Heart right ventricle (tissue), 16 donors: ENCODE measurements at regions not wholly inside any gene's neighbourhood (a gene's known extent, or its start where the extent isn't known, plus 50 kb on each side); places are given as distances from the start of the nearest gene placed in this dataset.
"Not testable (repeated sequence)": the region's sequence is repeated elsewhere in the genome, so short reads cannot be mapped to it uniquely, and the experiment has no call there.

ENCODE experiments used
- ATAC-seq, 8 donors: fragments of 200-7000 bp; cut with Tn5 transposase; one replicate each; pipeline ENCODE4 v1.9.1; 2020; ENCODE audit warnings: mild to moderate bottlenecking in 8 of 8, moderate library complexity in 8 of 8, moderate number of reproducible peaks in 1 of 8
- DNase-seq, 2 donors: peaks; one replicate each; pipeline ENCODE4 v3.0.0-alpha.2; 2020
- H3K27ac ChIP-seq, 10 donors: fragments of 200-600 bp; sonication (generic) in 2 of 10; one replicate each; pipeline versions ENCODE4 v1.5.0 to v1.8.0; 2020 to 2022; ENCODE audit warnings: mild to moderate bottlenecking in 3 of 10
- H3K27me3 ChIP-seq, 7 donors: fragments of 200-600 bp; one replicate each; pipeline ENCODE4 v1.8.0; 2021 to 2022; ENCODE audit warnings: mild to moderate bottlenecking in 2 of 7
- H3K36me3 ChIP-seq, 9 donors: fragments of 200-600 bp; sonication (generic) in 1 of 9; one replicate each; pipeline versions ENCODE4 v1.5.0 to v1.8.0; 2020 to 2022; ENCODE audit warnings: mild to moderate bottlenecking in 2 of 9
- H3K4me1 ChIP-seq, 9 donors: fragments of 200-600 bp; sonication (generic) in 1 of 9; one replicate each; pipeline versions ENCODE4 v1.5.0 to v1.8.0; 2020 to 2022; ENCODE audit warnings: mild to moderate bottlenecking in 4 of 9
- H3K4me3 ChIP-seq, 10 donors: fragments of 200-600 bp; sonication (generic) in 2 of 10; one replicate each; pipeline versions ENCODE4 v1.5.0 to v1.8.0; 2020 to 2022; ENCODE audit warnings: mild to moderate bottlenecking in 7 of 10, moderate library complexity in 2 of 10
- H3K9me3 ChIP-seq, 11 donors: fragments of 200-600 bp in 10 of 11; sonication (generic) in 2 of 11; one replicate each; pipeline versions ENCODE4 v1.5.0 to v1.8.0; 2013 to 2022; ENCODE audit warnings: mild to moderate bottlenecking in 2 of 11, control low read depth in 1 of 11, moderate library complexity in 1 of 11
- WGBS, 2 donors: extraction: QIAGEN DNeasy Blood & Tissue Kit; methylation state at CpG; one replicate each; pipeline ENCODE4 v1.1.7; 2013; ENCODE audit warnings: inconsistent platforms in 1 of 2; 5-methylcytosine and 5-hydroxymethylcytosine counted together
- intact Hi-C, 10 donors: fragments of 100-400 bp; cut with DNase I; formaldehyde crosslinking; loops; one replicate each; pipeline versions ENCODE4 v1.11.1 to v1.14.2; 2022
- TF ChIP-seq, protein P1 (sequence below), 9 donors: fragments of 200-600 bp; sonication (generic) in 2 of 9; IDR thresholded peaks; one replicate each; pipeline versions ENCODE4 v1.5.0 to v1.8.0; 2021 to 2022; ENCODE audit warnings: antibody characterized with exemption in 9 of 9, mild to moderate bottlenecking in 5 of 9, moderate library complexity in 1 of 9
- donor health status: Arrhythmogenic right ventricular cardiomyopathy.
- donor health status: ischemic (EF 13 %, LVEDD 7.1; RV severe dilation, severe dysfunction).
- donor health status: healthy with polysubstance abuse.
- donor health status: DM: no; HTN: yes; CAD: no.
- donor health status: DM: no; HTN: no; CAD: no.
- donor health status: ischemic (EF 25% LVEDD 6.9; RV normal size, moderate dysfunction).
- donor health status: ischemic (EF 25% LVEDD 5.7; RV mildly dilated, moderate dysfunction).
- donor health status: healthy.
- donor health status: DM: yes; HTN: yes; CAD: no.
- donor health status: Ischemic cardiomyopathy.
- donor health status: ischemic (EF 35%, LVEDD 5.7; RV mildly dilated, moderate dysfunction).
- donor health status: nonischemic (EF 11% LVEDD 7.7; RV severe dilation, severe dysfunction).
- donor health status: DM: yes; HTN: yes; CAD: no.
- donor health status: PGD.
- donor health status: ischemic (EF 29% LVEDD 5.4; RV normal size, mild dysfunction).
- donor health status: nonischemic (EF 23%, LVEDD 6.1; RV moderate dilation, normal function).

DNA sequence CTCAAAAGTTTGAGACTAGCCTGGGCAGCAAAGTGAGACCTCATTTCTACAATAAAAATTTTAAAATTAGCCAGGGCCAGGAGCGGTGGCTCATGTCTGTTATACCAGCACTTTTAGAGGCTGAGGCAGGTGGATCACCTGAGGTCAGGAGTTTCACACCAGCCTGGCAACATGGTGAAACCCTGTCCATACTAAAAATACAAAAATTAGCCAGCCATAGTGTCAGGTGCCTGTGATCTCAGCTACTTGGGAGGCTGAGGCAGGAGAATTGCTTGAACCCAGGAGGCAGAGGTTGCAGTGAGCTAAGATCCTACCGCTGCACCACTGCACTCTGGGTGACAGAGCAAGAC lies 85.1 kb upstream of the MAP4 start:
- H3K4me3 ChIP-seq, H3K4me1 ChIP-seq, H3K27me3 ChIP-seq, ATAC-seq, DNase-seq, H3K36me3 ChIP-seq, intact Hi-C loops, H3K9me3 ChIP-seq, H3K27ac ChIP-seq: not testable (repeated sequence)
- 97 to 98% methylated on average over 2 of the region's 2 CpGs for WGBS, 2 donors

DNA sequence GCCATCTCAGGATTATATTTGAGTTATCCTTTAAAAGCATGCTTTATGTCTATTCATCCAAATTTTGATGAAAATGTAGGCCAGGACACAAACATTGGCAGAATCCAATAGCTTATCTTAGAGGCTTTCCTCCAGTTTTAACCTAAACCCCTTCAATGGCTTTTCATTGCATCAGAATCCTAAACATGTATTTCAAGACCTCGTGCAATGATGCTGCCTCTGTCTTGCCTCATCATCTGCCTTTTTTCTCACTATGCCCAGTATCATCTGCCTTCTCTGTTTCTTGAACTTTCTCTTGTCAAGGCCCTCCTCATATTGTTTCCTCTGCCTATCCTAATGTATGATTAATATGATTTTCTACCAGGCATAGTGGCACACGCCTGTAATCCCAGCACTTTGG lies 76.1 kb upstream of the MAP4 start:
- Histone ChIP-seq H3K4me3 (no peak overlapping the region), H3K4me1 (peaks cover 0 to 14% (median 10%) of the 10 kb centered on the region in 9 donors), H3K36me3 (no peaks in the 10 kb centered on the region), H3K9me3 (no peaks in the 10 kb centered on the region), H3K27me3 (no peaks in the 10 kb centered on the region), H3K27ac (no peak overlapping the region)
- intact Hi-C loops: loop anchor here in 2 of 10 donors (10.0 kb wide), 1 partner anchor 53 kb away; no protein-coding TSS in a partner anchor
- DNase-seq (no peak), ATAC-seq (no peak)
- TF ChIP-seq, protein P1, sequence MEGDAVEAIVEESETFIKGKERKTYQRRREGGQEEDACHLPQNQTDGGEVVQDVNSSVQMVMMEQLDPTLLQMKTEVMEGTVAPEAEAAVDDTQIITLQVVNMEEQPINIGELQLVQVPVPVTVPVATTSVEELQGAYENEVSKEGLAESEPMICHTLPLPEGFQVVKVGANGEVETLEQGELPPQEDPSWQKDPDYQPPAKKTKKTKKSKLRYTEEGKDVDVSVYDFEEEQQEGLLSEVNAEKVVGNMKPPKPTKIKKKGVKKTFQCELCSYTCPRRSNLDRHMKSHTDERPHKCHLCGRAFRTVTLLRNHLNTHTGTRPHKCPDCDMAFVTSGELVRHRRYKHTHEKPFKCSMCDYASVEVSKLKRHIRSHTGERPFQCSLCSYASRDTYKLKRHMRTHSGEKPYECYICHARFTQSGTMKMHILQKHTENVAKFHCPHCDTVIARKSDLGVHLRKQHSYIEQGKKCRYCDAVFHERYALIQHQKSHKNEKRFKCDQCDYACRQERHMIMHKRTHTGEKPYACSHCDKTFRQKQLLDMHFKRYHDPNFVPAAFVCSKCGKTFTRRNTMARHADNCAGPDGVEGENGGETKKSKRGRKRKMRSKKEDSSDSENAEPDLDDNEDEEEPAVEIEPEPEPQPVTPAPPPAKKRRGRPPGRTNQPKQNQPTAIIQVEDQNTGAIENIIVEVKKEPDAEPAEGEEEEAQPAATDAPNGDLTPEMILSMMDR (IDR thresholded peaks at IDR 0.05): no peak
- 45 to 49% methylated on average over 2 of the region's 2 CpGs for WGBS, 2 donors

DNA sequence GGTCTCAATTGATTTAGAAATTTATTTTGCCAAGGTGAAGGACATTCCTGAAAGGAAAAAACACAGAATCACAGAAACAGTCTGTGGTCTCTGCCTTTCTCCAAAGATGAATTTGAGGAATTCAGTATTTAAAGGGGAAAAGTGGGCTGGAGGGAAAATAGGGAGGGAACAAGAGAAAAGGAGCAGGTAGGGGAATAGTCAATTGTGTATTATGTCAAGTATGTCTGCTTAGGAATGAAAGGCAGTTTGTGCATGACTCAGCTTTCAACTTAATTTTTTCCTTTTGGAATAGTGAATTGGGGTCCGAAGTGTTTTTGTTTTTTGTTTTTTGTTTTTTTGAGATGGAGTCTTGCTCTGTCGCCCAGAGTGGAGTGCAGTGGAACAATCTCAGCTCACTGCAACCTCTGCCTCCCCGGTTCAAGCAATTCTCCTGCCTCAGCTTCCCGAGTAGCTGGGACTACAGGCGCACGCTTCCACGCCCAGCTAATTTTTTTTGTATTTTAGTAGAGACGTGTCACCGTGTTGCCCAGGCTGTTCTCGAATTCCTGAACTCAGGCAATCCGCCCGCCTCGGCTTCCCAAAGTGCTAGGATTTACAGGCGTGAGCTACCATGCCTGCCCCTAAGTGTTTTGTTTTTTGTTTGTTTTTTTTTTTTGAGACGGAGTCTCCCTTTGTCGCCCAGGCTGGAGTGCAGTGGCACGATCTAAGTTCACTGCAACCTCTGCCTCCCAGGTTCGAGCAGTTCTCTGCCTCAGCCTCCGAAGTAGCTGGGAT lies 74.1 kb upstream of the MAP4 start:
- Histone ChIP-seq H3K4me1 (peaks cover 10 to 34% (median 29%) of the 10 kb centered on the region in 9 donors), H3K27ac (peak overlapping the region in 1 of 10 donors; percentile 99), H3K9me3 (no peaks in the 10 kb centered on the region), H3K27me3 (no peaks in the 10 kb centered on the region), H3K4me3 (peak overlapping the region in 1 of 10 donors; percentile 86), H3K36me3 (peaks cover 0 to 6% (median 0%) of the 10 kb centered on the region in 9 donors)
- 96 to 98% methylated on average over 19 of the region's 19 CpGs for WGBS, 2 donors
- no peak for DNase-seq
- TF ChIP-seq, protein P1 (IDR thresholded peaks at IDR 0.05): no peak
- ATAC-seq: no peak
- intact Hi-C loops: loop anchor here in 2 of 10 donors (10.0 kb wide), 1 partner anchor 54 kb away; no protein-coding TSS in a partner anchor

DNA sequence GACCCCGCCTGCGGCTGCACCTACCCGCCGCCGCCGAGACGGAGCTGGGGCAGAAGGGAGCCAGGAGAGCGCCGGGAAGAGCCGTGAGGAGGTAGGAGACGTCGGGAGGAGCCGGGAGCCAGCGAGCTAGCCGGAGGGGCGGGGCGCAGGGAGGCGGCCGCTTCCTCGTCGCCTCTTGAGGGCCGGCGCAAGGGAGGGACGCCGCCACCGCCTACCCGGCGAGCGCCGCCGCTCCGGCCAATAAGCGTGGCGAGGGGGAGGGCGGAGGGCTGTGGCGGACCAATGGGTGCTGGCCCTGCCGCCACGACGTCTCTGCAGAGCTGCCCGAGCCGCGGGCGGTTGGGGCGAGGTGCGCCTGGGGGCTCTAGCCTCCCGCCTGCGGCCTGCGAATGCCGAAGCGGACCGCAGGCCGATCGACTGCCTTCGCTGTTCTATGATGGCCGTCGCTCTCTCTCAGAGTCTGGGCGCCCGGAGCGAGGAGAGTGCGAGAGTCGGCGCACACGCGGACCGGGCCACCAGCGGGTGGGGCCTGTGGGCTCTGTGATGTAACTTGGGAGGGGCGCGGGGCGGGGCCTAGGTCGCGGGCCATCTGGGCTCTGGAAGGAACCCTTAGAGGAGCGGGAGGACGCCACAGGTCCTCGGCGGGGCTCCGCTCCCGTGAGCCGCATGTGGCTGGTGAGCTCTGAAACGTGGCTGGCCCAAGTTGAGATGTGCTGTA lies 72.7 kb upstream of the MAP4 start:
- Histone ChIP-seq H3K4me1 (peaks cover 10 to 46% (median 43%) of the 10 kb centered on the region in 9 donors), H3K27ac (peak overlapping the region; percentile 96 to 99 (median 98)), H3K27me3 (no peaks in the 10 kb centered on the region), H3K36me3 (peaks cover 0 to 14% (median 0%) of the 10 kb centered on the region in 9 donors), H3K4me3 (peak overlapping the region; percentile 66 to 99 (median 90)), H3K9me3 (no peaks in the 10 kb centered on the region)
- DNase-seq (peak; percentile 96 to 97), ATAC-seq (peak; percentile 94 to 98 (median 96))
- TF ChIP-seq, protein P1 (IDR thresholded peaks at IDR 0.05): no peak
- intact Hi-C loops: loop anchor here in 8 of 10 donors (2.0 to 10.0 kb wide), 10 partner anchors 43 to 77 kb away; partner anchors contain the start of gene MAP4 (in 3 of the 8)
- WGBS, 2 donors: 0 to 1% methylated on average over 73 to 79 of the region's 79 CpGs
